HG03442 (cell line): ENCODE measurements at regions not wholly inside any gene's neighbourhood (a gene's known extent, or its start where the extent isn't known, plus 50 kb on each side); places are given as distances from the start of the nearest gene placed in this dataset.
"Not testable (repeated sequence)": the region's sequence is repeated elsewhere in the genome, so short reads cannot be mapped to it uniquely, and the experiment has no call there.

Source experiments
- ATAC-seq: cut with Tn5 transposase; IDR thresholded peaks from one replicate; pipeline ENCODE4 v1.9.1; 2021; ENCODE audit warnings: mild to moderate bottlenecking, moderate library complexity; ENCODE audit not compliant: unreplicated experiment

- no peak for ATAC-seq
These were observed 1116.4 kb downstream of the SOCS6 start for GRCh38 chr18:71405169-71405809.

- ATAC-seq, result no peak
These were observed 1114.7 kb downstream of the SOCS6 start for GRCh38 chr18:71403501-71403900.

DNA sequence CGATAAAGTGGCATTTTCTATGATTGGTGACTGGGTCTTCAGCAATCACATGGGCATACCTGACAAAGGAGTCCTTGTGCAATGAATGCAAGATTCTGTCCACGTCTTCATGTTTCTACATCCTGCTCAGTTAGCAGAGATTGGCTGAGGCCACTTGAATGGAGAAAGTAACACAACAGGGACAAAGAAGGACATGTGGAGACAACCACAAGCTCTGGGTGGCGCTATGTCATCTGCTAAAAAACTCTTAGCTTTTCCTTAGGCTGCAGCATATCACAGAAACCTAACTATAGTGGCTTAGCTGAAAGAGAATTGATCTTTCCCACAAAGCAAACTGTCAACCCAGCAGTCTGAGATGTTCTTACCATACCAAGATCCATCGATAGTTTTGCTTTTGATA lies 1109.7 kb downstream of the SOCS6 start:
- no peak for ATAC-seq

- ATAC-seq, result no peak
These were observed 1099.3 kb downstream of the SOCS6 start for GRCh38 chr18:71388148-71388547.

DNA sequence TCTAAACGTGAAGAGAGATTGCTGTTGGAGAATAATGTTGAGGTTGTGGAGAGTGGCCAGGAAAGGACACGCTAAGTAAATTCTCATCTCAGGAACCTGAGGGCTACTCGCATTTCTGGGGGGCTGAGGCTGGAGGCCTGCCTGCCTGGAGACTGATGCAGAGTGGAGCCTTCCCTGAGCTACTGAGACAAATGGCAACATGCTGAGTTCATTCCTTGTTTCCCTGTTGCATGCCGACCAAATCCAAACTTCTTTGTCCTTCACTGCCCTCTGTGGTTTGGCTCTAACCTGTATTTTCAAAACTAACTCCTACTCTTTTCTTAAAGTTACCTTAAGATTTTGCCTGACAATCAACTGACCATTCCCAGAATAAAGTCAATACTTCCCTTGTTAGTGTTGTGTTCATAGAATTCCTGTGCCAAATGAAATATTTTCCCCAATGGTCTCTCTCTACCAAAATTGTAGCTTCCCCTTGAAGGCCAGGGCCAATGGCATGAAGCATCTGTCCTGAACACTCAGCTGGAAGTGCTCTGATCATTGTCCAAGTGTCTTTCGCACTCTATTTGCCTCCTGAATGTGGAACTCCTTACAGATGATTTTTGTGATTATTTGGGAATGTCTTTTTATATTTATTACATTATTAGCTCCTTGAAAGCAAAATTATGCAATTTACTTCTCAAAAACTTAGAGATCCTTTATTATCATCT lies 1085.6 kb downstream of the SOCS6 start:
- no peak for ATAC-seq

GRCh38 chr18:71371951-71372605 lies 1083.2 kb downstream of the SOCS6 start:
- no peak for ATAC-seq

DNA sequence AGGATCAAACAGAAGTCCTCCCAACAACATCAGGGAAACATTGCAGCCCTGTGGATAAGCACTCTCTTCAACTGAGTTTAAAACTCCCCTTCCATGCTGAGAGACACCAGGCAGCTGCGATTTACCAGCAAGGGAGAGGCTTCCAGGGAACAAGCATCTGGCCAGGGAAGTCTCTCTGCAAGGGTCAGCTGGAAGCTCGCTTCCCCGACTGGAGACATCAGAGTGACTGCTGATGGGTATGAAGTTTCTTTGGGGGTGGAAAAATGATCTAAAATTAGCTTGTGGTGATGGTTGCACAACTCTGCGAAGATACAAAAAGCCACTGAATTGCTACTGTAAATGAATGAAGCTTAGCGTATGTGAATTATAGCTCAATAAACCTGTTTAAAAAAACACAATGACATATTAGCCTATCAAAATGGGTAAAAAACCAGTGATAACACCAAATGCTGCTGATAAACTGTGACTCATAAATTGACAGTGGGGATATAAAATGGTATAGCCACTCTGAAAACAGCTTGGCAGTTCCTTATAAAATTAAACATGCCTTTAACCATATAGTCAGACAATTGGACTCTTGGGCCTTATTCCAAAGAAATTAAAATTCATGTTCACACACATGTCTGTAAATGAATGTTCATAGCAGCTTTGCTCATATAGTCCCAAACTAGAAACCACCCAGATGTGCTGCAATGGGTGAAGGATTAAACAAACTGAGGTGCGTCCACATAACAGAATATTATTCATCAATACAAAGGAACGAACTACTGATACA lies 1082.0 kb downstream of the SOCS6 start:
- ATAC-seq, result no peak

GRCh38 chr18:71370095-71370494 lies 1081.2 kb downstream of the SOCS6 start:
- no peak for ATAC-seq

DNA sequence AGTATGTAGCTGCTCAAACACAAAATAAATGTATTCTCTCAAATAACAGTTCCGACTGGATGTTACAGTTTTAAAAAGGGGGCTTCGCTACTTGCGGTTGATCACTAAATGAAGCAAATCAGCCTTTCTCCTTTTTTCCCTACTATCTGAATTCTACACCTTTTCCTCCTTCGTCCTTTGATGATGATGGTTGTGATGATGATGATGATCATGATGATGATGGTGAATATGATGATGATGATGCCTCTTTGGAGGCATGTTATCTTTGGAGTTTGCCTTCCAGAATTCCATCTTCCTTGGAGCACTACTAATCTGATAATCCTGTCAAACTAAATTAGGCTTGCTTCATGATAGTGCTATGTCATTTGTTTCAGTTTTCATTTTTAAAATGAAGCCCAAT lies 1073.3 kb downstream of the SOCS6 start:
- no peak for ATAC-seq

DNA sequence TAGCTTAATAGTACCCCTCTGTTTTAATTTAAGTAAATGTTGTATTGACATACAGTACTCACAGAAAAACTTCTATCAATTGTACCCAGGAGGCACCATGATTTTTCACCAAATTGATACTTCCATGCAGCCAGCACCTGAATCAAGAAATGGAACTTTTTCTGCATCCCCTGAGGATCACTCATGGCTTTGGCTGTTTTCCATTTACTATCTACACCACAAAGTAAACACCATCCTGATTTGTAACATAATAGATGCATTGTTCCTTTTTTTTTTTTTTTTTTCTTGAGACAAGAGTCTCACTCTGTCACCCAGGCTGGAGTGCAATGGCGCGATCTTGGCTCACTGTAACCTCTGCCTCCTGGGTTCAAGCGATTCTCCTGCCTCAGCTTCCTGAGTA lies 1066.8 kb downstream of the SOCS6 start:
- ATAC-seq, result not testable (repeated sequence)

DNA sequence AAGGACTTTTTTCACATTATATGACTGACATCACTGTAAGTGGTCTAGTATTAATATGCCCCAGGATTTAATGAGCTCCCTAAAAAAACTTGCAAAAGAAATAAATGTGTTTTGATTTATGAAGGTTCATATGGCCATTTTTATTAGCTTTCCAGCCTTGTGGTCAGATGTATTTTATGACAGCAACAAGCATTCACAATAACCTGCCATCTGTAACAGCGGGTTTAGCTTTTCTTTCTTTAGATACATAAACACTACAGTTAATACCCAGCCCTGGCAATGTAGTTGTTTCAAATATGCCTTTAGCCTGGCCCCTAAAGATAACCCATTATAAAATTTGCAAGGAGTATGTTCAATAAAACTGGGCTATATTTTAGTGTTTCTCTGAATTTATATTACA lies 1063.8 kb downstream of the SOCS6 start:
- no peak for ATAC-seq

GRCh38 chr18:71336576-71337210 lies 1047.8 kb downstream of the SOCS6 start:
- ATAC-seq, result no peak

DNA sequence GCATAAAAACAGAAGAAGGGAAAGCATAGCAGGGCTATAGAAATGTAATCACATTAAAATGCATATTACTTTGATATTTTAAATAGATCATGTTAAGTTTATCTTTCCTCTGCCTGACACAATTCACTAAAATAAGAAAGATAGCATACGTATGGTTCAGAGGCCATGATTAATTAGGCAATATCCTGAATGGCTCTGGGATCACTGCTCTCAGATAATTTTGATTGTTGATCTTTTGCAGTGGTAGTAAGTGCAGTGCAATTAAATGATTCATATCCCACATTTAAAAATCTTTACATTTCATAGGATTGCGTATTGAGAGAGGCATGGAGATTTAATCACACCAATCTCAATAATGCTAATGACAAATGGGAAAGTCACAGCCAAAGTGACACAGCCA lies 1040.7 kb downstream of the SOCS6 start:
- no peak for ATAC-seq

DNA sequence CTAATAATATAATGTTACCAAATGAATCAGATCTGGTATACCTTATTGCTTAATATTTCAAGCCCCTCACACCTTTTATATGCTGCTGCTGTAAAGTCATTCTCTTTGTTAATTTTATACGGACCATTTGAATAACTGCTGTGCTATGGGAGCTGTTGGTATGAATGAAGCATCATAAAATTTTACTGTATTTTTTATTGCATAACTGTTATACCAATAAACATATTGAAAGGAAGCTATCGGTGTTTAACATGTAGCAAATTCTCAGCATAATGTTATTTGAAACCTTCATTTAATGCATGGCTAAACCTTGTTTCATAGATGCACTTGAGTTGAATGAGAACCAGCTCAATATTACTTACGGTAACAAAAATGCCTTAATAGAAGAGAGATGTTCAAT lies 1040.3 kb downstream of the SOCS6 start:
- no peak for ATAC-seq

GRCh38 chr18:71327850-71328249 lies 1039.0 kb downstream of the SOCS6 start:
- no peak for ATAC-seq

DNA sequence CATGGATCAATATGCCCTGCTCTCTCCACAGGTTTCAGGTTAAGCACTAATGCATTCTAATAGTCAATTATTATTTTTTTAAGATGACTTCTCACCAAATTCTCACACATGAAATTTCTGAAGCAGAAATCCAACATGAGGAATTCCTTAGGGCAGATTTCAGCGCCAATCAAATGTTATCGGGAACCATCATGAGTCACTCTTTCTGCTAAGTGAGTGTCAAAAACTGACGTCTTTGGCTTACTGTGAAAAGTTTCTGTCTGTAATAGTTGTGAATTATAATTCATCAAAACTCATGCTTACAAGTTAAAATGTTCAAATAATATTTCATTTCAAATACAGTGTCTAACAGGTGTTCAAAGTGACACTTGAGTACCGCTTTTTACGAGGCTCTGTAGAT lies 1038.6 kb downstream of the SOCS6 start:
- no peak for ATAC-seq

DNA sequence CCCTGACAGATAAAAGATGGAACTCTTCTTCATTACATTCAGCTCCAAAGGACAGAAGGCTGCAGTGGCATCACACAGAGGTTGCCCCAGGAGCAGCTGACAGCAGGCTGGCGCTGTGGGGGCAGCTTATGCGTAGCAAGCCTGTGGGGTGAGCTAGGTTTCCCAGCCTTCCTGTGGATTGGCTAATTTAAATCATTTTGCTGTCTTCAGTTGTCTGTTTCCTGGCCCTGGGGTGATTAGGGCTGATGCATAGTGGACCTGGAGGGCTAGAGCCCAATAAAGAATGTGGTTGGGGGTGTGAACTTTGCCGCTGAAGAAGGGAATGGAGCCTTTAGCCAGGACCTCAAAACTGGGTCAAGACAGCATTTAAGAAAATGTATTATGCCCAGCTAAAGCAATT lies 1038.0 kb downstream of the SOCS6 start:
- no peak for ATAC-seq

DNA sequence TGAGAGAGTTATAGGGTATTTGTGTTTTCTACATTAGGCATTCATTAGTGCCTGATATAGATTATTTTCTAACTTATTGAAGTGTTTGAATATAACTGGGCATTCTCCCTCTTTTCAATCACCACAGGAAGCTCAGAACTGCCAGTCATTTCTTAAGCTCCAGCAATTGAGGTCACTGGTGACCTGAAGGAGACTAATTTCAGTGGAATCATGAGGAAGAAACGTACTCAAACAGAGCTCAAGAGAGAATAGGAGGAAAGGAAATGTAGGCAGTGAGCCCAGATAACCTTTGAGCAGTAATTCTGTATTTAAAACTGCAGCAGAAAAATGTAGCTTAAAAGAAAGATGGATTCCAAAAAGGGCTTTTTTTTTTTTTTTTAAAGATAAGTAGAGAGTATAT lies 1035.5 kb downstream of the SOCS6 start:
- ATAC-seq, result no peak

DNA sequence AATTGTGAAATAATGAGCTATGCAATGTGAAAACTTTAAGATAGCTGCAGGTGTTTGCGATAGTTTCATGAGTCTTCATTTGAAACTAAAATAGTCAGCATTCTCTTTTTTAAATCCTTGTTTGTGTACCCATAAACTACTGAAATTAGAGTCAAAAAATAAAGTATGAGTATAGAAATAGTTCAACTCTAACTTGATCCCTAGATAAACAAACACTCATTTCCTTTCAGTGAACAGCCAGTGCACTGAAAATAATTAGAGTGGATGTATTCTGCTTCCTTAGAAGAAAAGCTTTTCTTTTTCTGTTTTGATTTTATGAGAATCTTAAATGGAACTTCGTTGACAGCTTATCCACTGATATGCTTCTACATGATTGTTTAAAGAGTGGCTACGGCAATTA lies 1033.4 kb downstream of the SOCS6 start:
- no peak for ATAC-seq

DNA sequence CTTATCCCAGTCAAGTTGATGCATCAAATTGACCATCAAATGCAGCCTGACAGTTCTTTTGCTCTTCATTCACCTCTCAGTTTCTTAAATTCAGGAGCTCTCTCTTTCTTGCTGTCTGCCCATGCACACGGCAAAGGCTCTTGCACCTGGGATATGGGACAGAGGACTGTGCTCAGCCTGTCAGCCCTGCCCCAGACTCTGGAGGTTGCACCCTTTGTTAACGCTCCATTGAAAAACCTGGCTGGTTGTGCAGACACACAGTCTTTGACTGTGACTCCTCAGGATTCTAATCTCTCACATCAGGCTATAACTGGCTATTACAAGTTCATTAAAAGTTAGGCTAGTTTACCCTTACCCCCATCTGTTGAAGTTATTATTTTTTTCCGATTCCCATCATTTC lies 1032.5 kb downstream of the SOCS6 start:
- ATAC-seq, result no peak

DNA sequence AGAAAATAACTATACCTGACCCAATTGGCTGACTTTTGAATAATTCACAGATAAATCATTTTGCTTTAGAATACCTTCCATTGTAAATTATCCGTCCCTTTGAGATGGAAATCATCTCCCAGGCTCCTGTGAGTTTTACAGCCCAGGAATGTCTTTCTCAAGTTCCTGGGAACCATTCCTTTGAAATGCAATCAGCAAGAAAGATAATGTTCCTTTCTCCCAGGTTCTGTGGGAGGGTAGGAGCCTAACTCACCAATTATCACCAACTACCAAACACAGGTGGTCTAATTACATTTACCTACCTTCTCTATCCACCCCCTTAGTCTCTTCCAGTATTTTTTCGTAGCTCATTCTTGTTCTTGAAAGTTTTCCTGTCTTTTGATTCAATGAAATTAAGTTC lies 1016.0 kb downstream of the SOCS6 start:
- no peak for ATAC-seq
